Activated CD4-positive, alpha-beta memory T cell treated with anti-CD3 and anti-CD28 coated beads for 36 hours (primary cell): ENCODE measurements at regions not wholly inside any gene's neighbourhood (a gene's known extent, or its start where the extent isn't known, plus 50 kb on each side); places are given as distances from the start of the nearest gene placed in this dataset.
"Not testable (repeated sequence)": the region's sequence is repeated elsewhere in the genome, so short reads cannot be mapped to it uniquely, and the experiment has no call there.

Experiments used
- CTCF ChIA-PET: fragments of 350-600 bp; sonication (Branson Sonifier 250); formaldehyde crosslinking; loops from one replicate; lab custom pipeline; 2021; ENCODE audit warnings: antibody characterized with exemption, inconsistent platforms; lab: Charles Lee
- POLR2A ChIA-PET: fragments of 350-600 bp; sonication (Branson Sonifier 250); formaldehyde crosslinking; loops from one replicate; lab custom pipeline; 2021; ENCODE audit warnings: antibody characterized with exemption; lab: Charles Lee
- DNase-seq: peaks from one replicate; pipeline ENCODE4 v3.0.0-alpha.2; 2020
- H3K27ac Mint-ChIP-seq: one replicate; pipeline ENCODE4 v1.8.0; 2021; ENCODE audit warnings: mixed read lengths
- H3K27me3 Mint-ChIP-seq: one replicate; pipeline ENCODE4 v1.8.0; 2021; ENCODE audit warnings: mixed read lengths
- H3K36me3 Mint-ChIP-seq: one replicate; pipeline ENCODE4 v1.8.0; 2021; ENCODE audit warnings: mixed read lengths
- H3K4me1 Mint-ChIP-seq: one replicate; pipeline ENCODE4 v1.8.0; 2021; ENCODE audit warnings: low read depth, mixed read lengths
- H3K4me3 Mint-ChIP-seq: one replicate; pipeline ENCODE4 v1.8.0; 2021; ENCODE audit warnings: mild to moderate bottlenecking, mixed read lengths
- H3K9me3 Mint-ChIP-seq: one replicate; pipeline ENCODE4 v1.8.0; 2021; ENCODE audit warnings: mixed read lengths
- intact Hi-C: fragments of 100-400 bp; cut with micrococcal nuclease; formaldehyde crosslinking; loops from one replicate; pipeline ENCODE4 v1.15.1; 2023

GRCh38 chr7:122248472-122248871 lies 56.1 kb downstream of the FEZF1 start:
- no peak overlapping the region for H3K27ac Mint-ChIP-seq
- H3K27me3 Mint-ChIP-seq: no peaks in the 10 kb centered on the region
- ChIA-PET POLR2A (no interaction called here), CTCF (no interaction called here)
- H3K4me1 Mint-ChIP-seq: no peaks in the 10 kb centered on the region
- intact Hi-C loops: no loop called here
- no peak overlapping the region for H3K4me3 Mint-ChIP-seq
- DNase-seq: no peak
- H3K9me3 Mint-ChIP-seq: no peaks in the 10 kb centered on the region
- H3K36me3 Mint-ChIP-seq: no peaks in the 10 kb centered on the region

GRCh38 chr7:122238729-122239128 lies 65.8 kb downstream of the FEZF1 start:
- H3K4me1 Mint-ChIP-seq, CTCF ChIA-PET: not testable (repeated sequence)

GRCh38 chr7:122238297-122238696 lies 66.3 kb downstream of the FEZF1 start:
- H3K36me3 Mint-ChIP-seq, DNase-seq, H3K4me3 Mint-ChIP-seq, H3K4me1 Mint-ChIP-seq, POLR2A ChIA-PET, H3K27ac Mint-ChIP-seq, CTCF ChIA-PET, intact Hi-C loops, H3K9me3 Mint-ChIP-seq, H3K27me3 Mint-ChIP-seq: not testable (repeated sequence)

More at GRCh38 chr7:122238729-122239128, 65.8 kb downstream of the FEZF1 start:
- intact Hi-C loops, H3K36me3 Mint-ChIP-seq, DNase-seq, H3K27ac Mint-ChIP-seq, H3K9me3 Mint-ChIP-seq, POLR2A ChIA-PET, H3K4me3 Mint-ChIP-seq, H3K27me3 Mint-ChIP-seq: not testable (repeated sequence)

GRCh38 chr7:122225874-122226273 lies 78.7 kb downstream of the FEZF1 start:
- Mint-ChIP-seq H3K27me3 (no peaks in the 10 kb centered on the region), H3K27ac (no peak overlapping the region), H3K9me3 (no peaks in the 10 kb centered on the region), H3K4me1 (no peaks in the 10 kb centered on the region), H3K4me3 (no peak overlapping the region), H3K36me3 (no peaks in the 10 kb centered on the region)
- intact Hi-C loops: no loop called here
- ChIA-PET CTCF (no interaction called here), POLR2A (no interaction called here)
- DNase-seq: no peak

GRCh38 chr7:122219253-122219865 lies 75.3 kb upstream of the AASS start:
- Mint-ChIP-seq H3K4me3 (no peak overlapping the region), H3K4me1 (no peaks in the 10 kb centered on the region), H3K27me3 (no peaks in the 10 kb centered on the region), H3K27ac (no peak overlapping the region), H3K36me3 (no peaks in the 10 kb centered on the region), H3K9me3 (no peaks in the 10 kb centered on the region)
- intact Hi-C loops: loop anchor here (2.0 kb wide), 2 partner anchors 309 to 935 kb away; no protein-coding TSS in a partner anchor
- POLR2A ChIA-PET: no interaction called here
- DNase-seq: no peak
- CTCF ChIA-PET: interaction anchor here (1.2 to 1.4 kb wide), 2 partner anchors 309 kb away, joined by 3 to 5 read pairs; no protein-coding TSS in a partner anchor

- intact Hi-C loops: no loop called here
- Mint-ChIP-seq H3K4me1 (no peaks in the 10 kb centered on the region), H3K27me3 (no peaks in the 10 kb centered on the region), H3K27ac (no peak overlapping the region), H3K36me3 (no peaks in the 10 kb centered on the region), H3K9me3 (no peaks in the 10 kb centered on the region), H3K4me3 (no peak overlapping the region)
- no peak for DNase-seq
- POLR2A ChIA-PET: no interaction called here
- CTCF ChIA-PET: interaction anchor here (0.7 kb wide), 1 partner anchor 20 kb away, joined by 3 read pairs; no protein-coding TSS in a partner anchor
Measured at GRCh38 chr7:122217125-122217524, 73.1 kb upstream of the AASS start.

- Mint-ChIP-seq H3K9me3 (no peaks in the 10 kb centered on the region), H3K27me3 (no peaks in the 10 kb centered on the region), H3K27ac (no peak overlapping the region), H3K4me1 (no peaks in the 10 kb centered on the region), H3K4me3 (no peak overlapping the region), H3K36me3 (no peaks in the 10 kb centered on the region)
- ChIA-PET CTCF (no interaction called here), POLR2A (no interaction called here)
- intact Hi-C loops: no loop called here
- DNase-seq: no peak
Measured at GRCh38 chr7:122212754-122213153, 68.7 kb upstream of the AASS start.

- POLR2A ChIA-PET: no interaction called here
- no peaks in the 10 kb centered on the region for H3K4me1 Mint-ChIP-seq
- CTCF ChIA-PET: no interaction called here
- H3K4me3 Mint-ChIP-seq: no peak overlapping the region
- intact Hi-C loops: no loop called here
- peaks cover 3% of the 10 kb centered on the region for H3K9me3 Mint-ChIP-seq
- H3K27me3 Mint-ChIP-seq: no peaks in the 10 kb centered on the region
- H3K27ac Mint-ChIP-seq: no peak overlapping the region
- DNase-seq: no peak
- H3K36me3 Mint-ChIP-seq: no peaks in the 10 kb centered on the region
Measured at GRCh38 chr7:122211362-122211761, 67.3 kb upstream of the AASS start.

GRCh38 chr7:122206985-122207384 lies 62.9 kb upstream of the AASS start:
- DNase-seq: no peak
- intact Hi-C loops: no loop called here
- H3K9me3 Mint-ChIP-seq: peaks cover 5% of the 10 kb centered on the region
- H3K36me3 Mint-ChIP-seq: no peaks in the 10 kb centered on the region
- H3K4me1 Mint-ChIP-seq: no peaks in the 10 kb centered on the region
- no peaks in the 10 kb centered on the region for H3K27me3 Mint-ChIP-seq
- ChIA-PET POLR2A (no interaction called here), CTCF (no interaction called here)
- H3K27ac Mint-ChIP-seq: no peak overlapping the region
- no peak overlapping the region for H3K4me3 Mint-ChIP-seq

GRCh38 chr7:122203814-122204213 lies 59.8 kb upstream of the AASS start:
- no peak for DNase-seq
- ChIA-PET POLR2A (no interaction called here), CTCF (no interaction called here)
- Mint-ChIP-seq H3K9me3 (peaks cover 5% of the 10 kb centered on the region), H3K27ac (no peak overlapping the region), H3K4me3 (no peak overlapping the region), H3K4me1 (no peaks in the 10 kb centered on the region), H3K36me3 (no peaks in the 10 kb centered on the region), H3K27me3 (no peaks in the 10 kb centered on the region)
- intact Hi-C loops: no loop called here

GRCh38 chr7:122200888-122201287 lies 56.8 kb upstream of the AASS start:
- intact Hi-C loops: no loop called here

GRCh38 chr7:122199171-122199570 lies 55.1 kb upstream of the AASS start:
- CTCF ChIA-PET: no interaction called here
- Mint-ChIP-seq H3K4me3 (no peak overlapping the region), H3K4me1 (no peaks in the 10 kb centered on the region), H3K27me3 (no peaks in the 10 kb centered on the region), H3K36me3 (no peaks in the 10 kb centered on the region), H3K9me3 (no peaks in the 10 kb centered on the region), H3K27ac (no peak overlapping the region)
- POLR2A ChIA-PET: no interaction called here
- intact Hi-C loops: no loop called here
- DNase-seq: no peak

More at GRCh38 chr7:122200888-122201287, 56.8 kb upstream of the AASS start:
- Mint-ChIP-seq H3K9me3 (peaks cover 2% of the 10 kb centered on the region), H3K27me3 (no peaks in the 10 kb centered on the region), H3K4me1 (no peaks in the 10 kb centered on the region), H3K27ac (no peak overlapping the region), H3K36me3 (no peaks in the 10 kb centered on the region), H3K4me3 (no peak overlapping the region)
- ChIA-PET CTCF (no interaction called here), POLR2A (no interaction called here)
- DNase-seq: no peak

GRCh38 chr7:122198581-122198980 lies 54.5 kb upstream of the AASS start:
- intact Hi-C loops: no loop called here
- ChIA-PET CTCF (no interaction called here), POLR2A (no interaction called here)
- no peak for DNase-seq
- Mint-ChIP-seq H3K27ac (no peak overlapping the region), H3K27me3 (no peaks in the 10 kb centered on the region), H3K9me3 (no peaks in the 10 kb centered on the region), H3K36me3 (no peaks in the 10 kb centered on the region), H3K4me1 (no peaks in the 10 kb centered on the region), H3K4me3 (no peak overlapping the region)
